ENCODE measurements at regions not wholly inside any gene's neighbourhood (a gene's known extent, or its start where the extent isn't known, plus 50 kb on each side); places are given as distances from the start of the nearest gene placed in this dataset.

DNA sequence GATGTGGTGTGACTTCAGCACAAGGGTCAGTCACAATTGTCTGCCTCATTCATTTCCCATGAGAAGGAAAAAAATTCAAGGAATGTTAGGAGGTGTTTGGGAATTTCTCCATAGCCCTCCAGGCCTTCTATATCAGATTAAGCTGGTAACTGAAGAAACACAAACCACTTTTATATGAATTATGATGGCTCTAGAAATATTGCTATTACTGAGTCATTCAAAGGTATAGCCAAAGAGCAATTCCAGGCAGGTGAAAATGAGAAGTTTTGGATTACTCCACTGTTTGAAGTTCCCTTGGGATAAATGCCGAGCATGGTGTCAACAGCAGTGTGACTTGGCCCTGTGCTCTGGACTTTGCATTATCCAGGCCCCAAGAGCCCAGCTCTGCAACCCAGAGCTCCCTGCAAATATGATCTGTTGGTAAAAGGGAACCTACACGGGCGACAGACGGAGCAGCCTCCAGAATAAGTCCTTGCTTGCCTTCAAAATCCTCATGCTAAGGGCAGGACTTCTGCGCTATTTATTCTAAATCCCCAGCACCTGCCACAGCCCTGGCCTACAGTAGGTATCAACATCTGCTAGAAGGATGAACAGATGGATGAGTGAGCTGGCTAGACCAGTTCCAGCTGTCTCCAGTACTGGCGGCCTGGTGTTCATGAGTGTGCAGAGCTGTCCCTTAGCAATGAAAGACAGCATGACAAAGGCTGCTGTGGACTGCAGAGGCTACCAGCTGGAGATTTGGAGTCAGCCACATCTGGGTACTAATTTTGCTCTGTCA is 67.5 kb upstream of the ZBED5 start:
- TF ChIP-seq, protein P1, sequence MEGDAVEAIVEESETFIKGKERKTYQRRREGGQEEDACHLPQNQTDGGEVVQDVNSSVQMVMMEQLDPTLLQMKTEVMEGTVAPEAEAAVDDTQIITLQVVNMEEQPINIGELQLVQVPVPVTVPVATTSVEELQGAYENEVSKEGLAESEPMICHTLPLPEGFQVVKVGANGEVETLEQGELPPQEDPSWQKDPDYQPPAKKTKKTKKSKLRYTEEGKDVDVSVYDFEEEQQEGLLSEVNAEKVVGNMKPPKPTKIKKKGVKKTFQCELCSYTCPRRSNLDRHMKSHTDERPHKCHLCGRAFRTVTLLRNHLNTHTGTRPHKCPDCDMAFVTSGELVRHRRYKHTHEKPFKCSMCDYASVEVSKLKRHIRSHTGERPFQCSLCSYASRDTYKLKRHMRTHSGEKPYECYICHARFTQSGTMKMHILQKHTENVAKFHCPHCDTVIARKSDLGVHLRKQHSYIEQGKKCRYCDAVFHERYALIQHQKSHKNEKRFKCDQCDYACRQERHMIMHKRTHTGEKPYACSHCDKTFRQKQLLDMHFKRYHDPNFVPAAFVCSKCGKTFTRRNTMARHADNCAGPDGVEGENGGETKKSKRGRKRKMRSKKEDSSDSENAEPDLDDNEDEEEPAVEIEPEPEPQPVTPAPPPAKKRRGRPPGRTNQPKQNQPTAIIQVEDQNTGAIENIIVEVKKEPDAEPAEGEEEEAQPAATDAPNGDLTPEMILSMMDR (IDR thresholded peaks at IDR 0.05; ENCODE audit: insufficient read depth, low read depth, low read length) = no peak
- no peak for TF ChIP-seq EZH2 (IDR thresholded peaks at IDR 0.05; ENCODE audit: insufficient read depth, low read length)
